ENCODE measurements at regions not wholly inside any gene's neighbourhood (a gene's known extent, or its start where the extent isn't known, plus 50 kb on each side); places are given as distances from the start of the nearest gene placed in this dataset.

DNA sequence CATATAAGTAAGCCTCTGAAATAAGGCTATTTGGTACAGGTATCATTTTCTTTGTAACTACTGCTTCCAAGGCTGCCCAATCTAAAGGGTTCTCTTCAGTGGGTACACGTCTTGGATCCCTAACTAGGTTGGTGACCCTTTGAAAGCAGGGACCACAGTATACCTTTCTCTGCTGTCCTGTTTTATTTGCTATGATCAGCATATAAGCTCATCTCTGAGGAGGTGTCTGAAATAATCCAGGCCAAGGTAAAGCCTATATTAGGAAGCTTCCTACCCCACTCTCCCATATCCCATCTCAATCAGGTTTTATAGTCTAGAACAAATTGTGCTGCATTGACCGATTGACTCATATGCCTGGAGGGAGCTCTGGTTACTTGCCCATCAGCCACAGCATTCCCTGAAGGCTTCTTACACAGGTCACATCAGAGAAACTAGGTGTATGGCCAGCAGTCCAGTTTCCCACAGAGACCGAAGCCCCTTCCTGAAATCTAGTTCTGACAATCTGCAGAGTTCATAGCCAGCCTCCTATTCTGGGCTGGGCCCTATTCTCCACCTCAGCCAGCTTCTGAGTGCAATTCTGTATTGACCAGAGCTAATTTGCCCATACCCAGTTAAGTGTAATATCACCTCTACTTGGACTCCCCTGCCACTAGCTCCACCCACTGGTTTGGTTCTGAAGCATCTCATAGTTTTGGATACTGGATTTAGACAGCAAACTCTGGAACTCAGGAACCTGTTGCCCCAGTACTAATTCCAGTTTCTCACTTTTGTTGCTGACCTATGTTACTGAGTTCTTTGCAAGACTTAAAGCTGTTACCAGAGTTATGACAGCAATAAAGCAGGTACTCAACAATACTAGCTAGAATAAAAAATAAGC is 62.1 kb upstream of the ARHGAP20 start:
- Histone ChIP-seq H2AFZ (replicated peaks) (no peak overlapping the region), H3K9ac (no peak overlapping the region), H4K20me1 (ENCODE audit: low read depth) (no peaks in the 10 kb centered on the region), H3K27ac (no peak overlapping the region), H3K4me1 (no peaks in the 10 kb centered on the region), H3K36me3 (no peaks in the 10 kb centered on the region), H3K4me3 (no peak overlapping the region), H3K4me2 (no peak overlapping the region), H3K27me3 (no peaks in the 10 kb centered on the region), H3F3A (ENCODE audit: low read depth) (no peaks in the 10 kb centered on the region), H3K79me2 (ENCODE audit: low read depth) (no peaks in the 10 kb centered on the region), H3K9me3 (ENCODE audit: low read depth) (no peaks in the 10 kb centered on the region)
- DNase-seq (ENCODE audit: low spot score): no peak
- no peaks in the 10 kb centered on the region for H3K4me1 Mint-ChIP-seq
- no peak overlapping the region for H3K27ac Mint-ChIP-seq
- no peaks in the 10 kb centered on the region for H3K9me3 Mint-ChIP-seq
- H3K4me3 Mint-ChIP-seq: no peak overlapping the region
- H3K27me3 Mint-ChIP-seq (ENCODE audit: insufficient read depth, low read depth): peaks cover 5% of the 10 kb centered on the region
- H3K36me3 Mint-ChIP-seq: no peaks in the 10 kb centered on the region
- TF ChIP-seq, protein P1, sequence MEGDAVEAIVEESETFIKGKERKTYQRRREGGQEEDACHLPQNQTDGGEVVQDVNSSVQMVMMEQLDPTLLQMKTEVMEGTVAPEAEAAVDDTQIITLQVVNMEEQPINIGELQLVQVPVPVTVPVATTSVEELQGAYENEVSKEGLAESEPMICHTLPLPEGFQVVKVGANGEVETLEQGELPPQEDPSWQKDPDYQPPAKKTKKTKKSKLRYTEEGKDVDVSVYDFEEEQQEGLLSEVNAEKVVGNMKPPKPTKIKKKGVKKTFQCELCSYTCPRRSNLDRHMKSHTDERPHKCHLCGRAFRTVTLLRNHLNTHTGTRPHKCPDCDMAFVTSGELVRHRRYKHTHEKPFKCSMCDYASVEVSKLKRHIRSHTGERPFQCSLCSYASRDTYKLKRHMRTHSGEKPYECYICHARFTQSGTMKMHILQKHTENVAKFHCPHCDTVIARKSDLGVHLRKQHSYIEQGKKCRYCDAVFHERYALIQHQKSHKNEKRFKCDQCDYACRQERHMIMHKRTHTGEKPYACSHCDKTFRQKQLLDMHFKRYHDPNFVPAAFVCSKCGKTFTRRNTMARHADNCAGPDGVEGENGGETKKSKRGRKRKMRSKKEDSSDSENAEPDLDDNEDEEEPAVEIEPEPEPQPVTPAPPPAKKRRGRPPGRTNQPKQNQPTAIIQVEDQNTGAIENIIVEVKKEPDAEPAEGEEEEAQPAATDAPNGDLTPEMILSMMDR (IDR thresholded peaks at IDR 0.05): no peak
- TF ChIP-seq EZH2 (IDR thresholded peaks at IDR 0.05) (no peak), EZH2phosphoT487 (IDR thresholded peaks at IDR 0.05) (no peak)

DNA sequence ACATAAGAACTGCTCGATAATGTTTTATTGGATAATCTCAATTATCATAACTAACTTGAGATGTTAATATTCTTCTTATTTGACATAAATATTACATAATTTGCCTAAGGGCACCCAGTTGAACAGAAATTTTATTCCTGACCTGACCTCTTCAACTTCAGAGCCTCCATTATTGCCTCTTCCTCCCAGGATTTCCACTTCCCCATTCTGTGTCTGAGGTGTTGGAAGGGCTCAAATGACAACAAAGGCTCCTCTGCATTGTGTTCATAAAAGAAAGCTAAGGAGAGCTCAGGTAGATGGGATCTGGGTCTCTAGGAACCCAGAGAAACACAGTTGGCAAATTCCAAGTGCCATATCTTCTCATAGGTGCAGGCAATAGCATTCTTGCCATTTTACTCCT is 61.2 kb upstream of the ARHGAP20 start:
- H3K27me3 Mint-ChIP-seq (ENCODE audit: insufficient read depth, low read depth): peaks cover 3% of the 10 kb centered on the region

GRCh38 chr11:110772863-110773262 is 60.6 kb upstream of the ARHGAP20 start:
- H3K79me2 ChIP-seq (ENCODE audit: low read depth): no peaks in the 10 kb centered on the region
- TF ChIP-seq EZH2 (IDR thresholded peaks at IDR 0.05) (no peak), EZH2phosphoT487 (IDR thresholded peaks at IDR 0.05) (no peak)
- TF ChIP-seq, protein P1 (IDR thresholded peaks at IDR 0.05): no peak
- Mint-ChIP-seq H3K4me1 (no peaks in the 10 kb centered on the region), H3K27ac (no peak overlapping the region), H3K36me3 (no peaks in the 10 kb centered on the region), H3K4me3 (no peak overlapping the region), H3K9me3 (no peaks in the 10 kb centered on the region), H3K27me3 (ENCODE audit: insufficient read depth, low read depth) (peaks cover 2% of the 10 kb centered on the region)
- no peaks in the 10 kb centered on the region for H3K4me1 ChIP-seq
- H3K27me3 ChIP-seq: no peaks in the 10 kb centered on the region
- H4K20me1 ChIP-seq (ENCODE audit: low read depth): no peaks in the 10 kb centered on the region
- no peak overlapping the region for H2AFZ ChIP-seq (replicated peaks)
- no peak for DNase-seq (ENCODE audit: low spot score)
- no peaks in the 10 kb centered on the region for H3K36me3 ChIP-seq
- H3K4me3 ChIP-seq: no peak overlapping the region
- no peak overlapping the region for H3K9ac ChIP-seq
- no peaks in the 10 kb centered on the region for H3F3A ChIP-seq (ENCODE audit: low read depth)
- H3K27ac ChIP-seq: no peak overlapping the region
- H3K4me2 ChIP-seq: no peak overlapping the region
- no peaks in the 10 kb centered on the region for H3K9me3 ChIP-seq (ENCODE audit: low read depth)

More for the DNA sequence above, 61.2 kb upstream of the ARHGAP20 start:
- Histone ChIP-seq H2AFZ (replicated peaks) (no peak overlapping the region), H3K4me2 (no peak overlapping the region), H3K9ac (no peak overlapping the region), H3K79me2 (ENCODE audit: low read depth) (no peaks in the 10 kb centered on the region), H3K4me3 (no peak overlapping the region), H4K20me1 (ENCODE audit: low read depth) (no peaks in the 10 kb centered on the region), H3K36me3 (no peaks in the 10 kb centered on the region), H3K27me3 (no peaks in the 10 kb centered on the region), H3F3A (ENCODE audit: low read depth) (no peaks in the 10 kb centered on the region), H3K27ac (no peak overlapping the region), H3K9me3 (ENCODE audit: low read depth) (no peaks in the 10 kb centered on the region), H3K4me1 (no peaks in the 10 kb centered on the region)
- Mint-ChIP-seq H3K9me3 (no peaks in the 10 kb centered on the region), H3K4me1 (no peaks in the 10 kb centered on the region), H3K36me3 (no peaks in the 10 kb centered on the region), H3K27ac (no peak overlapping the region), H3K4me3 (no peak overlapping the region)
- DNase-seq (ENCODE audit: low spot score): no peak
- TF ChIP-seq EZH2 (IDR thresholded peaks at IDR 0.05) (no peak), EZH2phosphoT487 (IDR thresholded peaks at IDR 0.05) (no peak)
- TF ChIP-seq, protein P1 (IDR thresholded peaks at IDR 0.05): no peak
